MM.1S (cell line): ENCODE measurements at regions not wholly inside any gene's neighbourhood (a gene's known extent, or its start where the extent isn't known, plus 50 kb on each side); places are given as distances from the start of the nearest gene placed in this dataset.

ENCODE experiments used
- CTCF ChIP-seq: fragments of 300-600 bp; sonication (generic); IDR thresholded peaks from 2 replicates; pipeline ENCODE4 v1.5.1; 2016; ENCODE audit warnings: antibody characterized with exemption, low read length, mixed read lengths
- EZH2 ChIP-seq: fragments of 300-600 bp; sonication (generic); optimal IDR thresholded peaks from 2 replicates; pipeline ENCODE3; 2017; ENCODE audit warnings: low read depth, mild to moderate bottlenecking, antibody characterized with exemption, low read length, mixed read lengths
- EZH2phosphoT487 ChIP-seq: fragments of 300-600 bp; sonication (generic); IDR thresholded peaks from 2 replicates; pipeline ENCODE4 v1.6.1; 2018; ENCODE audit warnings: antibody characterized with exemption, low read length

- TF ChIP-seq CTCF (no peak), EZH2phosphoT487 (no peak), EZH2 (no peak)
Measured at GRCh38 chr7:52925332-52925731, 110.1 kb upstream of the POM121L12 start.
